HepG2 (cell line): ENCODE measurements at regions not wholly inside any gene's neighbourhood (a gene's known extent, or its start where the extent isn't known, plus 50 kb on each side); places are given as distances from the start of the nearest gene placed in this dataset.
A peak's percentile ranks its signal among the peaks of the same experiment; 100 is the strongest.

Experiments
- ARNT2 ChIP-seq: sonication (generic); formaldehyde crosslinking; IDR thresholded peaks from 2 replicates; pipeline ENCODE4 v1.8.0; 2022; ENCODE audit warnings: mild to moderate bottlenecking, low read depth, missing genetic modification reagents, moderate library complexity
- EP300 ChIP-seq, 3 experiments: sonication (generic) in 1 of 3; formaldehyde crosslinking in 1 of 3; IDR thresholded peaks; 2 replicates each; pipeline versions ENCODE4 v1.5.1 to v1.6.1; 2011 to 2020; ENCODE audit warnings: low read depth in 2 of 3, low read length in 2 of 3, borderline replicate concordance in 1 of 3, improper control_type of control experiment in 1 of 3, mild to moderate bottlenecking in 1 of 3, missing genetic modification reagents in 1 of 3, moderate library complexity in 1 of 3
- FOXA1 ChIP-seq, 2 experiments: fragments of 450-650 bp in 1 of 2; sonication (generic) in 1 of 2; formaldehyde crosslinking in 1 of 2; IDR thresholded peaks; 2 replicates each; pipeline versions ENCODE4 v1.4.0 to v1.6.1; 2016 to 2020; ENCODE audit warnings: missing genetic modification reagents in 1 of 2
- TARDBP ChIP-seq: sonication (generic); formaldehyde crosslinking; IDR thresholded peaks from 2 replicates; pipeline ENCODE4 v1.8.0; 2022; ENCODE audit warnings: mild to moderate bottlenecking, missing genetic modification reagents
- ZNF180 ChIP-seq: sonication (generic); formaldehyde crosslinking; IDR thresholded peaks from 2 replicates; pipeline ENCODE4 v1.4.0; 2020; ENCODE audit warnings: low read depth, missing genetic modification reagents, borderline replicate concordance
- ZNF335 ChIP-seq: sonication (generic); formaldehyde crosslinking; IDR thresholded peaks from 2 replicates; pipeline ENCODE4 v1.4.0; 2020; ENCODE audit warnings: missing genetic modification reagents
- ZNF7 ChIP-seq: IDR thresholded peaks from 2 replicates; pipeline ENCODE4 v1.6.1; 2016; ENCODE audit warnings: missing biosample characterization, missing genetic modification reagents
- ZNF703 ChIP-seq: sonication (generic); formaldehyde crosslinking; IDR thresholded peaks from 2 replicates; pipeline ENCODE4 v1.5.1; 2020; ENCODE audit warnings: missing genetic modification reagents, mild to moderate bottlenecking, moderate library complexity, borderline replicate concordance
- ZNF878 ChIP-seq: sonication (generic); formaldehyde crosslinking; IDR thresholded peaks from 2 replicates; pipeline ENCODE4 v1.8.1; 2023; ENCODE audit warnings: mild to moderate bottlenecking, missing genetic modification reagents, moderate library complexity
- TF ChIP-seq, protein P1 (sequence below): sonication (generic); formaldehyde crosslinking; IDR thresholded peaks from 2 replicates; pipeline ENCODE4 v1.5.1; 2020; ENCODE audit warnings: mild to moderate bottlenecking, missing genetic modification reagents, borderline replicate concordance
- TF ChIP-seq, protein P2 (sequence below): sonication (generic); formaldehyde crosslinking; IDR thresholded peaks from 2 replicates; pipeline ENCODE4 v1.8.0; 2022; ENCODE audit warnings: mild to moderate bottlenecking, missing genetic modification reagents, borderline replicate concordance
- TF ChIP-seq, protein P3 (sequence below): sonication (generic); formaldehyde crosslinking; IDR thresholded peaks from 2 replicates; pipeline ENCODE4 v1.4.0; 2020; ENCODE audit warnings: missing genetic modification reagents
- TF ChIP-seq, protein P4 (sequence below): sonication (generic); formaldehyde crosslinking; IDR thresholded peaks from 2 replicates; pipeline ENCODE4 v1.5.0; 2020; ENCODE audit warnings: mild to moderate bottlenecking, missing genetic modification reagents, borderline replicate concordance

DNA sequence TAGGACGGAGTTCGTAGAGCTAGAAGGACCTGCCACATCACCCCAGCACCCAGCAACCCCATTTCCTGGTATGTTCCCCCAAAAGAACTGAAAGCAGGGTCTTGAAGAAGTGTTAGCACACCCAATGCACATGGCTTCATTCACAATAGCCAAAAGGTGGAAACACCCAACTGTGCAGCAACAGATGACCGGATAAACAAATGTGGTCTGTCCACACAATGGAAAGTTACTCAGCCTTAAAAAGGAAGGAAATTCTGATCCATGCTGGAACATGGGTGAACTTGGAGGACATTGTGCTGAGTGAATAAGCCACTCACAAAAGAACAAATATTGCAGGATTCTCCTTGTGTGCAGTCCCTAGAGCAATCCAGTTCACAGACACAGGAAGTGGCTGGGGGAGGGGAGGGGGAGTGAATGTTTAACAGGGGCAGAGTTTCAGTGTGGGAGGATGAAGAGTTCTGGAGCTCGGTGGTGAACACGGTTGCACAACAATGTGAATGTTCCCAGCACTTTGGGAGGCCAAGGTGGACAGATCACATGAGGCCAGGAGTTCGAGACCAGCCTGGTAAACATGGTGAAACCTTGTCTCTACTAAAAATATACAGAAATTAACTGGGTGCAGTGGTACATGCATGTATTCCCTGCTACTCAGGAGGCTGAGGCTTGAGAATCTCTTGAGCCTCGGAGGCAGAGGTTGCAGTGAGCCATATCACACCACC is 157.5 kb downstream of the NUP210 start (continued):
- TF ChIP-seq, protein P1, sequence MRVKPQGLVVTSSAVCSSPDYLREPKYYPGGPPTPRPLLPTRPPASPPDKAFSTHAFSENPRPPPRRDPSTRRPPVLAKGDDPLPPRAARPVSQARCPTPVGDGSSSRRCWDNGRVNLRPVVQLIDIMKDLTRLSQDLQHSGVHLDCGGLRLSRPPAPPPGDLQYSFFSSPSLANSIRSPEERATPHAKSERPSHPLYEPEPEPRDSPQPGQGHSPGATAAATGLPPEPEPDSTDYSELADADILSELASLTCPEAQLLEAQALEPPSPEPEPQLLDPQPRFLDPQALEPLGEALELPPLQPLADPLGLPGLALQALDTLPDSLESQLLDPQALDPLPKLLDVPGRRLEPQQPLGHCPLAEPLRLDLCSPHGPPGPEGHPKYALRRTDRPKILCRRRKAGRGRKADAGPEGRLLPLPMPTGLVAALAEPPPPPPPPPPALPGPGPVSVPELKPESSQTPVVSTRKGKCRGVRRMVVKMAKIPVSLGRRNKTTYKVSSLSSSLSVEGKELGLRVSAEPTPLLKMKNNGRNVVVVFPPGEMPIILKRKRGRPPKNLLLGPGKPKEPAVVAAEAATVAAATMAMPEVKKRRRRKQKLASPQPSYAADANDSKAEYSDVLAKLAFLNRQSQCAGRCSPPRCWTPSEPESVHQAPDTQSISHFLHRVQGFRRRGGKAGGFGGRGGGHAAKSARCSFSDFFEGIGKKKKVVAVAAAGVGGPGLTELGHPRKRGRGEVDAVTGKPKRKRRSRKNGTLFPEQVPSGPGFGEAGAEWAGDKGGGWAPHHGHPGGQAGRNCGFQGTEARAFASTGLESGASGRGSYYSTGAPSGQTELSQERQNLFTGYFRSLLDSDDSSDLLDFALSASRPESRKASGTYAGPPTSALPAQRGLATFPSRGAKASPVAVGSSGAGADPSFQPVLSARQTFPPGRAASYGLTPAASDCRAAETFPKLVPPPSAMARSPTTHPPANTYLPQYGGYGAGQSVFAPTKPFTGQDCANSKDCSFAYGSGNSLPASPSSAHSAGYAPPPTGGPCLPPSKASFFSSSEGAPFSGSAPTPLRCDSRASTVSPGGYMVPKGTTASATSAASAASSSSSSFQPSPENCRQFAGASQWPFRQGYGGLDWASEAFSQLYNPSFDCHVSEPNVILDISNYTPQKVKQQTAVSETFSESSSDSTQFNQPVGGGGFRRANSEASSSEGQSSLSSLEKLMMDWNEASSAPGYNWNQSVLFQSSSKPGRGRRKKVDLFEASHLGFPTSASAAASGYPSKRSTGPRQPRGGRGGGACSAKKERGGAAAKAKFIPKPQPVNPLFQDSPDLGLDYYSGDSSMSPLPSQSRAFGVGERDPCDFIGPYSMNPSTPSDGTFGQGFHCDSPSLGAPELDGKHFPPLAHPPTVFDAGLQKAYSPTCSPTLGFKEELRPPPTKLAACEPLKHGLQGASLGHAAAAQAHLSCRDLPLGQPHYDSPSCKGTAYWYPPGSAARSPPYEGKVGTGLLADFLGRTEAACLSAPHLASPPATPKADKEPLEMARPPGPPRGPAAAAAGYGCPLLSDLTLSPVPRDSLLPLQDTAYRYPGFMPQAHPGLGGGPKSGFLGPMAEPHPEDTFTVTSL (CRISPR knock-in tag) = peak; percentile 65; the same call in 1 of the 2 replicates
- peak; percentile 75 for TF ChIP-seq ZNF7
- TF ChIP-seq, protein P2, sequence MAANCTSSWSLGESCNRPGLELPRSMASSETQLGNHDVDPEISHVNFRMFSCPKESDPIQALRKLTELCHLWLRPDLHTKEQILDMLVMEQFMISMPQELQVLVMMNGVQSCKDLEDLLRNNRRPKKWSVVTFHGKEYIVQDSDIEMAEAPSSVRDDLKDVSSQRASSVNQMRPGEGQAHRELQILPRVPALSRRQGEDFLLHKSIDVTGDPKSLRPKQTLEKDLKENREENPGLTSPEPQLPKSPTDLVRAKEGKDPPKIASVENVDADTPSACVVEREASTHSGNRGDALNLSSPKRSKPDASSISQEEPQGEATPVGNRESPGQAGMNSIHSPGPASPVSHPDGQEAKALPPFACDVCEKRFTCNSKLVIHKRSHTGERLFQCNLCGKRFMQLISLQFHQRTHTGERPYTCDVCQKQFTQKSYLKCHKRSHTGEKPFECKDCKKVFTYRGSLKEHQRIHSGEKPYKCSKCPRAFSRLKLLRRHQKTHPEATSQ (CRISPR knock-in tag) = peak; percentile 79; the same call in 1 of the 2 replicates
- peak; percentile 63; the same call in 1 of the 2 replicates for TF ChIP-seq ARNT2 (CRISPR knock-in tag)
- TF ChIP-seq ZNF703 = 0 out of 2 replicates have a peak, but pooled peaks have one; percentile 27
- no peak; the same call in 1 of the 2 replicates for TF ChIP-seq ZNF878 (CRISPR knock-in tag)
- no peak for TF ChIP-seq ZNF180 (CRISPR knock-in tag)
- TF ChIP-seq EP300 (IDR thresholded peaks at IDR 0.05; ENCODE audit: low read depth in 2 of 2, low read length in 2 of 2) = peak; percentile 36 to 96; a peak in 3 of 4 replicates
- peak; percentile 96 for TF ChIP-seq EP300 (CRISPR knock-in tag; IDR thresholded peaks at IDR 0.05; ENCODE audit: borderline replicate concordance)
- TF ChIP-seq, protein P3, sequence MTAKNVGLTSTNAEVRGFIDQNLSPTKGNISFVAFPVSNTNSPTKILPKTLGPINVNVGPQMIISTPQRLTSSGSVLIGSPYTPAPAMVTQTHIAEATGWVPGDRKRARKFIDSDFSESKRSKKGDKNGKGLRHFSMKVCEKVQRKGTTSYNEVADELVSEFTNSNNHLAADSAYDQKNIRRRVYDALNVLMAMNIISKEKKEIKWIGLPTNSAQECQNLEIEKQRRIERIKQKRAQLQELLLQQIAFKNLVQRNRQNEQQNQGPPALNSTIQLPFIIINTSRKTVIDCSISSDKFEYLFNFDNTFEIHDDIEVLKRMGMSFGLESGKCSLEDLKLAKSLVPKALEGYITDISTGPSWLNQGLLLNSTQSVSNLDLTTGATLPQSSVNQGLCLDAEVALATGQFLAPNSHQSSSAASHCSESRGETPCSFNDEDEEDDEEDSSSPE = peak; percentile 77; the same call in 1 of the 2 replicates
- TF ChIP-seq FOXA1 (IDR thresholded peaks at IDR 0.05) = peak; percentile 45; the same call in 1 of the 2 replicates
- TF ChIP-seq FOXA1 (CRISPR knock-in tag; IDR thresholded peaks at IDR 0.05) = peak; percentile 89
- TF ChIP-seq TARDBP (CRISPR knock-in tag) = peak; percentile 99
- TF ChIP-seq ZNF335 = peak; percentile 64; the same call in 1 of the 2 replicates
- TF ChIP-seq, protein P4, sequence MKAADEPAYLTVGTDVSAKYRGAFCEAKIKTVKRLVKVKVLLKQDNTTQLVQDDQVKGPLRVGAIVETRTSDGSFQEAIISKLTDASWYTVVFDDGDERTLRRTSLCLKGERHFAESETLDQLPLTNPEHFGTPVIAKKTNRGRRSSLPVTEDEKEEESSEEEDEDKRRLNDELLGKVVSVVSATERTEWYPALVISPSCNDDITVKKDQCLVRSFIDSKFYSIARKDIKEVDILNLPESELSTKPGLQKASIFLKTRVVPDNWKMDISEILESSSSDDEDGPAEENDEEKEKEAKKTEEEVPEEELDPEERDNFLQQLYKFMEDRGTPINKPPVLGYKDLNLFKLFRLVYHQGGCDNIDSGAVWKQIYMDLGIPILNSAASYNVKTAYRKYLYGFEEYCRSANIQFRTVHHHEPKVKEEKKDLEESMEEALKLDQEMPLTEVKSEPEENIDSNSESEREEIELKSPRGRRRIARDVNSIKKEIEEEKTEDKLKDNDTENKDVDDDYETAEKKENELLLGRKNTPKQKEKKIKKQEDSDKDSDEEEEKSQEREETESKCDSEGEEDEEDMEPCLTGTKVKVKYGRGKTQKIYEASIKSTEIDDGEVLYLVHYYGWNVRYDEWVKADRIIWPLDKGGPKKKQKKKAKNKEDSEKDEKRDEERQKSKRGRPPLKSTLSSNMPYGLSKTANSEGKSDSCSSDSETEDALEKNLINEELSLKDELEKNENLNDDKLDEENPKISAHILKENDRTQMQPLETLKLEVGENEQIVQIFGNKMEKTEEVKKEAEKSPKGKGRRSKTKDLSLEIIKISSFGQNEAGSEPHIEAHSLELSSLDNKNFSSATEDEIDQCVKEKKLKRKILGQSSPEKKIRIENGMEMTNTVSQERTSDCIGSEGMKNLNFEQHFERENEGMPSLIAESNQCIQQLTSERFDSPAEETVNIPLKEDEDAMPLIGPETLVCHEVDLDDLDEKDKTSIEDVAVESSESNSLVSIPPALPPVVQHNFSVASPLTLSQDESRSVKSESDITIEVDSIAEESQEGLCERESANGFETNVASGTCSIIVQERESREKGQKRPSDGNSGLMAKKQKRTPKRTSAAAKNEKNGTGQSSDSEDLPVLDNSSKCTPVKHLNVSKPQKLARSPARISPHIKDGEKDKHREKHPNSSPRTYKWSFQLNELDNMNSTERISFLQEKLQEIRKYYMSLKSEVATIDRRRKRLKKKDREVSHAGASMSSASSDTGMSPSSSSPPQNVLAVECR (CRISPR knock-in tag) = peak; percentile 78; the same call in 1 of the 2 replicates
